GM20000 (cell line): ENCODE measurements at regions not wholly inside any gene's neighbourhood (a gene's known extent, or its start where the extent isn't known, plus 50 kb on each side); places are given as distances from the start of the nearest gene placed in this dataset.

Source experiments
- DNase-seq: peaks from one replicate; pipeline ENCODE4 v3.0.0; 2012; ENCODE audit warnings: low spot score
- CTCF ChIP-seq: IDR thresholded peaks from 2 replicates; pipeline ENCODE4 v1.5.1; 2012; ENCODE audit warnings: mild to moderate bottlenecking, control low read depth; ENCODE audit errors: extremely low read depth, missing control alignments

GRCh38 chr14:71610797-71611196 lies 321.4 kb upstream of the RGS6 start:
- no peak for TF ChIP-seq CTCF
- DNase-seq: no peak

- DNase-seq: no peak
- no peak for TF ChIP-seq CTCF
Measured at GRCh38 chr14:71613168-71613567, 319.1 kb upstream of the RGS6 start.

GRCh38 chr14:71616013-71616412 lies 316.2 kb upstream of the RGS6 start:
- TF ChIP-seq CTCF: no peak
- DNase-seq: no peak

GRCh38 chr14:71618047-71618446 lies 314.2 kb upstream of the RGS6 start:
- peak; percentile 22 for DNase-seq
- TF ChIP-seq CTCF: no peak

- peak; percentile 16 for DNase-seq
Measured at GRCh38 chr14:71618716-71619115, 313.5 kb upstream of the RGS6 start.

GRCh38 chr14:71619472-71619871 lies 312.8 kb upstream of the RGS6 start:
- no peak for TF ChIP-seq CTCF

More at GRCh38 chr14:71618716-71619115, 313.5 kb upstream of the RGS6 start:
- no peak for TF ChIP-seq CTCF

GRCh38 chr14:71620401-71620800 lies 311.8 kb upstream of the RGS6 start:
- no peak for DNase-seq
- TF ChIP-seq CTCF: no peak

More at GRCh38 chr14:71619472-71619871, 312.8 kb upstream of the RGS6 start:
- DNase-seq: no peak
